Ovary (tissue), 7 donors: ENCODE measurements at regions not wholly inside any gene's neighbourhood (a gene's known extent, or its start where the extent isn't known, plus 50 kb on each side); places are given as distances from the start of the nearest gene placed in this dataset.

Experiments used
- DNase-seq, 5 donors: peaks; one replicate each; pipeline ENCODE4 v3.0.0-alpha.2; 2019 to 2020
- H3K27ac ChIP-seq, 2 donors: fragments of 200-600 bp; one replicate each; pipeline versions ENCODE4 v1.5.1 to v1.8.0; 2019 to 2022
- H3K27me3 ChIP-seq: fragments of 200-600 bp; one replicate; pipeline ENCODE4 v1.8.0; 2022
- H3K36me3 ChIP-seq: fragments of 200-600 bp; sonication (generic); one replicate; pipeline ENCODE4 v1.5.1; 2019
- H3K4me1 ChIP-seq: one replicate; pipeline ENCODE4 v1.8.1; 2013; ENCODE audit warnings: mild to moderate bottlenecking, moderate library complexity; ENCODE audit not compliant: insufficient read depth
- H3K4me3 ChIP-seq: fragments of 200-600 bp; sonication (generic); one replicate; pipeline ENCODE4 v1.5.1; 2017
- H3K9me3 ChIP-seq, 2 donors: fragments of 200-600 bp in 1 of 2; sonication (generic) in 1 of 2; one replicate each; pipeline versions ENCODE4 v1.5.1 to v1.8.1; 2013 to 2019; ENCODE audit warnings: mild to moderate bottlenecking in 1 of 2, moderate library complexity in 1 of 2
- CTCF ChIP-seq, 3 donors: fragments of 450-650 bp in 2 of 3; fragments of 200-600 bp in 1 of 3; IDR thresholded peaks; one replicate each; pipeline versions ENCODE4 v1.5.1 to v1.8.0; 2016 to 2022; ENCODE audit warnings: antibody characterized with exemption in 3 of 3, mild to moderate bottlenecking in 1 of 3
- EP300 ChIP-seq: sonication (generic); formaldehyde crosslinking; IDR thresholded peaks from one replicate; pipeline ENCODE4 v1.6.1; 2017; ENCODE audit warnings: antibody characterized with exemption
- POLR2A ChIP-seq: fragments of 450-650 bp; IDR thresholded peaks from one replicate; pipeline ENCODE4 v1.6.1; 2017; ENCODE audit warnings: antibody characterized with exemption, mild to moderate bottlenecking, moderate library complexity
- WGBS, 3 donors: extraction: QIAGEN DNeasy Blood & Tissue Kit in 1 of 3; methylation state at CpG; one replicate each; pipeline versions ENCODE4 v1.1.5 to v1.1.7; 2013 to 2017; 5-methylcytosine and 5-hydroxymethylcytosine counted together
- intact Hi-C, 4 donors: fragments of 100-400 bp; cut with DNase I; formaldehyde crosslinking; loops; one replicate each; pipeline versions ENCODE4 v1.11.0 to v1.15.1; 2022 to 2023
- donor health status: DM: no; HTN: no; CAD: no; lungs with moderate emphysema.
- donor health status: DM: no; HTN: no; CAD: no.
- donor health status: Bipolar disorder and iron deficiency.
- donor health status: DM: no; HTN: no; CAD: no.
- donor health status: DM: yes; HTN: yes; CAD: no.

DNA sequence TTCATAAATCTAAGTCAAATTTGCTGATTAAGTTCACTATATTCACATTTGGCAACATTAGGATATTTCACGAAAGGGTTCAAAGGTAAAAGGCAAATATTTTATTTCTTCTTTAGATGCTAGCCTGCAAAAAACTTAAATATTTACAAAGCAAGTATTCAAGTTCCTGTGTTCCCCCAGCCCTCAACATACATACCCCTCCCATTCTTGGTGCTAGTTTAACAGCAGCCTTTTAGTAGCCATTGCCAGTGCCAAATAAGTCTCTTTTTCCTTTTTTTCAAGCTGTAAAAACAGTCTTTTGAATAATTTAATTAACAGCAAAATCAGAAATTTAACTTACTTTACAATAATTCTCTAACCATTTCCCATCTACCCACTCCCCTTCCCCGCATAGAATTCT, 288.5 kb upstream of the TMEM161B start:
- 63 to 76% (median 68%) methylated on average over 2 of the region's 2 CpGs for WGBS, 3 donors
- TF ChIP-seq CTCF (IDR thresholded peaks at IDR 0.05) (no peak), EP300 (no peak), POLR2A (no peak)
- DNase-seq = no peak
- no peak overlapping the region for H3K4me3 ChIP-seq
- H3K27me3 ChIP-seq = no peaks in the 10 kb centered on the region
- intact Hi-C loops = no loop called here
- no peaks in the 10 kb centered on the region for H3K4me1 ChIP-seq
- H3K36me3 ChIP-seq = no peaks in the 10 kb centered on the region
- H3K27ac ChIP-seq = no peak overlapping the region
- H3K9me3 ChIP-seq = no peaks in the 10 kb centered on the region

GRCh38 chr5:88556406-88556805, 287.8 kb upstream of the TMEM161B start:
- intact Hi-C loops = no loop called here
- no peaks in the 10 kb centered on the region for H3K9me3 ChIP-seq
- TF ChIP-seq POLR2A (no peak), CTCF (IDR thresholded peaks at IDR 0.05) (no peak), EP300 (no peak)
- no peaks in the 10 kb centered on the region for H3K4me1 ChIP-seq
- H3K4me3 ChIP-seq = no peak overlapping the region
- 41 to 46% (median 43%) methylated on average over 4 of the region's 4 CpGs for WGBS, 3 donors
- H3K27me3 ChIP-seq = no peaks in the 10 kb centered on the region
- no peaks in the 10 kb centered on the region for H3K36me3 ChIP-seq
- H3K27ac ChIP-seq = no peak overlapping the region
- no peak for DNase-seq

DNA sequence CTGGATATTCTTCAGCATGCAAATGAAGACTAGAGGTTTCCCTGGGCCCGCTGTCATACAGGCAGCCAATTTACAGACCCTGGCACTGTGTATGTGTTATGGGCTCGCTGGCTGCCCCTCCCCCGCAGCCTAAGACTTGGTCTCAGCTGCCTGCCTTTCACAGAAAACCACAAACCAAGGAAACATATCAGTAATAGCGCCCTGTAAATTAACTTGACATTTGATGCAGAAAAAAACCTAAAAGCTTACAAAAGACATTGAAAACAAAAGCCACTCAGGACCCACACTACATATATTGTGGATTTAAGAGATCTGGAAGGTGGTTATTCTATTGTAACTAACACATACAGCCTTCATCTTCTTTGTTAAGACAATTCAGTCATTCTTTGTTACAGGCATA, 287.0 kb upstream of the TMEM161B start:
- Histone ChIP-seq H3K4me3 (no peak overlapping the region), H3K9me3 (no peaks in the 10 kb centered on the region), H3K27me3 (no peaks in the 10 kb centered on the region), H3K27ac (no peak overlapping the region), H3K4me1 (no peaks in the 10 kb centered on the region), H3K36me3 (no peaks in the 10 kb centered on the region)
- 23 to 32% (median 24%) methylated on average over 4 of the region's 4 CpGs for WGBS, 3 donors
- DNase-seq = no peak
- no peak for TF ChIP-seq EP300
- TF ChIP-seq CTCF (IDR thresholded peaks at IDR 0.05) = no peak
- no peak for TF ChIP-seq POLR2A
- intact Hi-C loops = no loop called here

DNA sequence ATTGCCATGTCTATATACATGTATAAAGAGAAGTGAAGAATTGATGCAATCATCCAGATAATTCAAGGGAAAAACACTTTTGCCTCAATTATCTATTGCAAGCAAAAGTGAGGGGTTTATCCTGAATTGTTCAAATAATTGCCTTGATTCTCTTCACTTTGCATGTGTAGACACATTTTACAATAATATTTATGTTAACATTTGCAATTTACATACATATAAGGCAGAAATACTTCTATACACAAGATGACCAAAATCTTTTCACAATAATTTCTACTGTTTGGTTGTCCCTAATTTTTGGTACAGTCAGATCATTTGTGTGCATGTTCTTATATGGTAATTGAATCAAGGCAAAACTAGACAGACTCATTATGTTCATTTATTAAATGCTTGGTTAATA, 285.3 kb upstream of the TMEM161B start:
- H3K27me3 ChIP-seq = no peaks in the 10 kb centered on the region
- intact Hi-C loops = no loop called here

More for the DNA sequence above, 285.3 kb upstream of the TMEM161B start:
- no peak overlapping the region for H3K4me3 ChIP-seq
- H3K27ac ChIP-seq = no peak overlapping the region
- H3K36me3 ChIP-seq = no peaks in the 10 kb centered on the region
- no peaks in the 10 kb centered on the region for H3K4me1 ChIP-seq
- DNase-seq = no peak
- H3K9me3 ChIP-seq = no peaks in the 10 kb centered on the region
- TF ChIP-seq EP300 (no peak), POLR2A (no peak), CTCF (IDR thresholded peaks at IDR 0.05) (no peak)
